ENCODE measurements at regions not wholly inside any gene's neighbourhood (a gene's known extent, or its start where the extent isn't known, plus 50 kb on each side); places are given as distances from the start of the nearest gene placed in this dataset.

DNA sequence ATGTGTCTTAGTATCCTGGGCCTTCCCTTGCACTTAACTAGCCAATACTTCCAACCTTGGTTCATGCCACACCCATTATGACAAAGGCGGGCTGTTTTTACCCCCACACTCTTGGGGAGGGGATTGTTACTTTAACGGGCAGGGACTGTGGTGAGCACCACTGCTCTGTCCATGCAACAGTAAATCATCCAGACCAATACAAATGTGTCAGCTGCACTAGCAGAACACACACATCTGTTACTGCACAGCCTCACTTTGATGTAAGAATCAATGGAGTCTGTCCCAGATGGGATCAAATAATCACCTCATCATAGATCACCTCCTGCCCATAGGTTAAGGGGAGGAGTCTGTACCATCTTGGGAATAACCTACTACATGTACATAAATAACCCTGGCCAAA lies 58.1 kb downstream of the NPAP1 start:
- Histone ChIP-seq H3K4me3 (ENCODE audit: insufficient read depth, low read depth, low read length, poor library complexity, severe bottlenecking) (no peak overlapping the region), H3K27me3 (replicated peaks; ENCODE audit: control insufficient read depth, insufficient read depth, low read length, poor library complexity, severe bottlenecking) (no peaks in the 10 kb centered on the region), H3K36me3 (ENCODE audit: control insufficient read depth, insufficient read depth, low read length) (no peaks in the 10 kb centered on the region), H3K27ac (ENCODE audit: insufficient read depth, low read length, poor library complexity, severe bottlenecking) (no peak overlapping the region), H3K4me1 (ENCODE audit: control insufficient read depth, insufficient read depth, low read length, poor library complexity, severe bottlenecking) (no peaks in the 10 kb centered on the region), H3K9me3 (ENCODE audit: control insufficient read depth, low read length) (no peaks in the 10 kb centered on the region)
- DNase-seq, result no peak

GRCh38 chr15:24734396-24734795 lies 58.8 kb downstream of the NPAP1 start:
- Histone ChIP-seq H3K27ac (ENCODE audit: insufficient read depth, low read length, poor library complexity, severe bottlenecking) (no peak overlapping the region), H3K9me3 (ENCODE audit: control insufficient read depth, low read length) (no peaks in the 10 kb centered on the region), H3K4me1 (ENCODE audit: control insufficient read depth, insufficient read depth, low read length, poor library complexity, severe bottlenecking) (no peaks in the 10 kb centered on the region), H3K36me3 (ENCODE audit: control insufficient read depth, insufficient read depth, low read length) (no peaks in the 10 kb centered on the region), H3K4me3 (ENCODE audit: insufficient read depth, low read depth, low read length, poor library complexity, severe bottlenecking) (no peak overlapping the region), H3K27me3 (replicated peaks; ENCODE audit: control insufficient read depth, insufficient read depth, low read length, poor library complexity, severe bottlenecking) (no peaks in the 10 kb centered on the region)
- no peak for DNase-seq

GRCh38 chr15:24745290-24745689 lies 69.7 kb downstream of the NPAP1 start:
- DNase-seq, result no peak
- no peak overlapping the region for H3K27ac ChIP-seq (ENCODE audit: insufficient read depth, low read length, poor library complexity, severe bottlenecking)
- peaks cover 3% of the 10 kb centered on the region for H3K9me3 ChIP-seq (ENCODE audit: control insufficient read depth, low read length)
- no peak overlapping the region for H3K4me3 ChIP-seq (ENCODE audit: insufficient read depth, low read depth, low read length, poor library complexity, severe bottlenecking)
- H3K4me1 ChIP-seq (ENCODE audit: control insufficient read depth, insufficient read depth, low read length, poor library complexity, severe bottlenecking), result no peaks in the 10 kb centered on the region
- no peaks in the 10 kb centered on the region for H3K27me3 ChIP-seq (replicated peaks; ENCODE audit: control insufficient read depth, insufficient read depth, low read length, poor library complexity, severe bottlenecking)
- H3K36me3 ChIP-seq (ENCODE audit: control insufficient read depth, insufficient read depth, low read length), result no peaks in the 10 kb centered on the region

GRCh38 chr15:24746094-24746493 lies 70.5 kb downstream of the NPAP1 start:
- no peak for DNase-seq
- Histone ChIP-seq H3K9me3 (ENCODE audit: control insufficient read depth, low read length) (peaks cover 3% of the 10 kb centered on the region), H3K36me3 (ENCODE audit: control insufficient read depth, insufficient read depth, low read length) (no peaks in the 10 kb centered on the region), H3K4me1 (ENCODE audit: control insufficient read depth, insufficient read depth, low read length, poor library complexity, severe bottlenecking) (no peaks in the 10 kb centered on the region), H3K27me3 (replicated peaks; ENCODE audit: control insufficient read depth, insufficient read depth, low read length, poor library complexity, severe bottlenecking) (no peaks in the 10 kb centered on the region), H3K4me3 (ENCODE audit: insufficient read depth, low read depth, low read length, poor library complexity, severe bottlenecking) (no peak overlapping the region), H3K27ac (ENCODE audit: insufficient read depth, low read length, poor library complexity, severe bottlenecking) (no peak overlapping the region)

GRCh38 chr15:24747376-24747775 lies 71.8 kb downstream of the NPAP1 start:
- Histone ChIP-seq H3K4me1 (ENCODE audit: control insufficient read depth, insufficient read depth, low read length, poor library complexity, severe bottlenecking) (no peaks in the 10 kb centered on the region), H3K4me3 (ENCODE audit: insufficient read depth, low read depth, low read length, poor library complexity, severe bottlenecking) (no peak overlapping the region), H3K36me3 (ENCODE audit: control insufficient read depth, insufficient read depth, low read length) (no peaks in the 10 kb centered on the region), H3K27ac (ENCODE audit: insufficient read depth, low read length, poor library complexity, severe bottlenecking) (no peak overlapping the region), H3K27me3 (replicated peaks; ENCODE audit: control insufficient read depth, insufficient read depth, low read length, poor library complexity, severe bottlenecking) (no peaks in the 10 kb centered on the region), H3K9me3 (ENCODE audit: control insufficient read depth, low read length) (peaks cover 3% of the 10 kb centered on the region)
- no peak for DNase-seq

DNA sequence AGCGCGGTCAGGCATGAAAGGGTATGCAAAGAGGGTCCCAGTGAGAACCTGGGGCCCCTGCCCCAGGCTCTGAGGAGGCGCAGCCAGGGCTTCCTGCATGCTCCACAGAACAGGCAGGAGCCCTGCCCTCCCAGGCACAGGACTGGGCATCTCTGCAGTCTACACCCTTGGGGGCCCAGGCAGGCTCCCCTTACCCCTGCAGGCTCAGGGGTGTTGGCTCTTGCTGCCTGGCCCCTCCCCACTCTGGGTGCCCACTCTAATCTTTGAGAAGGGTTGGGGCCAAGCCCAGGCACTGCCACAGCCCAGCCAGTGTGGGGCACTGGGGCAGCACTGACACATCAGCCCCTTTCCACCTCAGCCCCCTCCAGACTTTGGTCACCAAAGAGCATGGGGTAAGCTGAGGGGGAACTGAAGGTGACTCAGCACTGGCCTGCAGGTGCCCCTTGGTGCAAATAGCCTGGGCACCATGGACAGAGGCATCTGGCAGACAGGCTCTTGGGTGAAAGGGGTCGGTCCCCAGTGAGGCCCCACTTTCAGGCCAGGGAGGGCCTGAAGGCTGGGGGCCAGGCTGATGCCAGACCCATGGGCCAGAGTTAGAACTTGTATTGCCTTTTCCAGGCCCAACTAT lies 73.4 kb downstream of the NPAP1 start:
- H3K4me1 ChIP-seq (ENCODE audit: control insufficient read depth, insufficient read depth, low read length, poor library complexity, severe bottlenecking), result no peaks in the 10 kb centered on the region
- no peaks in the 10 kb centered on the region for H3K27me3 ChIP-seq (replicated peaks; ENCODE audit: control insufficient read depth, insufficient read depth, low read length, poor library complexity, severe bottlenecking)
- DNase-seq, result no peak
- no peaks in the 10 kb centered on the region for H3K36me3 ChIP-seq (ENCODE audit: control insufficient read depth, insufficient read depth, low read length)
- peaks cover 3% of the 10 kb centered on the region for H3K9me3 ChIP-seq (ENCODE audit: control insufficient read depth, low read length)
- no peak overlapping the region for H3K27ac ChIP-seq (ENCODE audit: insufficient read depth, low read length, poor library complexity, severe bottlenecking)
- no peak overlapping the region for H3K4me3 ChIP-seq (ENCODE audit: insufficient read depth, low read depth, low read length, poor library complexity, severe bottlenecking)

- Histone ChIP-seq H3K4me1 (ENCODE audit: control insufficient read depth, insufficient read depth, low read length, poor library complexity, severe bottlenecking) (no peaks in the 10 kb centered on the region), H3K27ac (ENCODE audit: insufficient read depth, low read length, poor library complexity, severe bottlenecking) (no peak overlapping the region), H3K9me3 (ENCODE audit: control insufficient read depth, low read length) (peaks cover 3% of the 10 kb centered on the region), H3K27me3 (replicated peaks; ENCODE audit: control insufficient read depth, insufficient read depth, low read length, poor library complexity, severe bottlenecking) (no peaks in the 10 kb centered on the region), H3K4me3 (ENCODE audit: insufficient read depth, low read depth, low read length, poor library complexity, severe bottlenecking) (no peak overlapping the region), H3K36me3 (ENCODE audit: control insufficient read depth, insufficient read depth, low read length) (no peaks in the 10 kb centered on the region)
- DNase-seq, result no peak
Observed at GRCh38 chr15:24752354-24752753, 76.8 kb downstream of the NPAP1 start.

DNA sequence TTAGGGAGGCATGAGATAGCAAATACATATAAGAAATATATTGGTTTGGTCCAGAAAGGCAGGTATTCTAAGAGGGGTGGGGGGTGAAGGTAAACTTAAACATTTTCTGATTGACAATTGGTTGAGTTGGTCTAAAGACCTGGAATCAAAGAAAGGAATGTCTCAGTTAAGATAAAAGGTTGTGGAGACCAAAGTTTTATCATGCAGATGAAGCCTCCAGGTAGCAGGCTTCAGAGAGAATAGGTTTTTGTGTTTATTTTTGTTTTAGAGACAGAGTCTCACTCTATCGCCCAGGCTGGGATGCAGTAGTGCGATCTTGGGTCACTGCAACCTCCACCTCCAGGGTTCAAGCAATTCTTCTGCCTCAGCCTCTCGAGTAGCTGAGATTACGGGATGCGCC lies 80.5 kb downstream of the NPAP1 start:
- no peaks in the 10 kb centered on the region for H3K27me3 ChIP-seq (replicated peaks; ENCODE audit: control insufficient read depth, insufficient read depth, low read length, poor library complexity, severe bottlenecking)
- H3K27ac ChIP-seq (ENCODE audit: insufficient read depth, low read length, poor library complexity, severe bottlenecking), result no peak overlapping the region
- DNase-seq, result no peak
- H3K4me3 ChIP-seq (ENCODE audit: insufficient read depth, low read depth, low read length, poor library complexity, severe bottlenecking), result no peak overlapping the region
- no peaks in the 10 kb centered on the region for H3K36me3 ChIP-seq (ENCODE audit: control insufficient read depth, insufficient read depth, low read length)
- no peaks in the 10 kb centered on the region for H3K9me3 ChIP-seq (ENCODE audit: control insufficient read depth, low read length)
- no peaks in the 10 kb centered on the region for H3K4me1 ChIP-seq (ENCODE audit: control insufficient read depth, insufficient read depth, low read length, poor library complexity, severe bottlenecking)

- H3K4me1 ChIP-seq (ENCODE audit: control insufficient read depth, insufficient read depth, low read length, poor library complexity, severe bottlenecking), result no peaks in the 10 kb centered on the region
- H3K27me3 ChIP-seq (replicated peaks; ENCODE audit: control insufficient read depth, insufficient read depth, low read length, poor library complexity, severe bottlenecking), result no peaks in the 10 kb centered on the region
- H3K36me3 ChIP-seq (ENCODE audit: control insufficient read depth, insufficient read depth, low read length), result no peaks in the 10 kb centered on the region
- no peak for DNase-seq
- H3K9me3 ChIP-seq (ENCODE audit: control insufficient read depth, low read length), result no peaks in the 10 kb centered on the region
- no peak overlapping the region for H3K4me3 ChIP-seq (ENCODE audit: insufficient read depth, low read depth, low read length, poor library complexity, severe bottlenecking)
- H3K27ac ChIP-seq (ENCODE audit: insufficient read depth, low read length, poor library complexity, severe bottlenecking), result no peak overlapping the region
Observed at GRCh38 chr15:24760066-24760465, 84.5 kb downstream of the NPAP1 start.

DNA sequence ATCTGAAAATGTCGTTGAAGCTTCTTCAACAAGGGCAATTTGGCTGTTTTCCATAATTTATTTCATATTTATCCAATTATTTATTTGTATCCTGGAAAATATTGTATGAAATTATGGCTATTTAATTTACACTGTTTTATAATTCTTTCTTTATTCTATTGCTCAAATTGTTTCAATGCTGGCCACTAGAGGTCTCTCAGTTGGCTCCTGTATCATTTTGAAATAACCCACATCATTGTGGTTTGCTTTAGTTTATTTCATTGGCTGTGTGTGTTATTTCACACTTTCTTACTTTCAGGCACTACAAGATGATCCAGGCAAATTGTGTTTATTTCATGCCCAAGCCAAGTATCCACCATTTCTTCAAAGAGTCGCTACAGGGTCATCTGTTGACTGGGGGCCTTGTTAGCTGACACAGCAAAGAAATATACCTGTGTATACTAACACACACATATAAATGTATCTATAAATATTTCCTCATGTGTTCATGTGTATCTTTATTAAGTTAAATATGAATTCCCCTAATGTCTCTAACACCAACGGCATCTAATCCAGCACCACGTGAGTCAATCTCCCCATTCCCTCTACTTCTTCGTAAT lies 86.2 kb downstream of the NPAP1 start:
- no peak for DNase-seq

More for the DNA sequence above, 86.2 kb downstream of the NPAP1 start:
- Histone ChIP-seq H3K36me3 (ENCODE audit: control insufficient read depth, insufficient read depth, low read length) (no peaks in the 10 kb centered on the region), H3K27ac (ENCODE audit: insufficient read depth, low read length, poor library complexity, severe bottlenecking) (no peak overlapping the region), H3K27me3 (replicated peaks; ENCODE audit: control insufficient read depth, insufficient read depth, low read length, poor library complexity, severe bottlenecking) (no peaks in the 10 kb centered on the region), H3K4me1 (ENCODE audit: control insufficient read depth, insufficient read depth, low read length, poor library complexity, severe bottlenecking) (no peaks in the 10 kb centered on the region), H3K4me3 (ENCODE audit: insufficient read depth, low read depth, low read length, poor library complexity, severe bottlenecking) (no peak overlapping the region), H3K9me3 (ENCODE audit: control insufficient read depth, low read length) (no peaks in the 10 kb centered on the region)

All from effector memory CD4-positive, alpha-beta T cell (primary cell).